GM23338 (cell line): ENCODE measurements at regions not wholly inside any gene's neighbourhood (a gene's known extent, or its start where the extent isn't known, plus 50 kb on each side); places are given as distances from the start of the nearest gene placed in this dataset.

ENCODE experiments used
- ATAC-seq: fragments of 200-7000 bp; cut with Tn5 transposase; 3 replicates; pipeline ENCODE4 v1.9.1; 2020
- DNase-seq: peaks from one replicate; pipeline ENCODE4 v3.0.0-alpha.2; 2015; ENCODE audit warnings: low spot score
- H2AFZ ChIP-seq: fragments of 200-600 bp; sonication (generic); 2 replicates; pipeline ENCODE4 v1.8.0; 2016; ENCODE audit warnings: antibody characterized with exemption, mild to moderate bottlenecking, moderate library complexity
- H3F3A ChIP-seq: fragments of 200-600 bp; sonication (generic); replicated peaks from 2 replicates; pipeline ENCODE4 v1.8.0; 2017; ENCODE audit warnings: antibody characterized with exemption, mixed run types, low read depth
- H3K27ac ChIP-seq: fragments of 200-600 bp; sonication (generic); 2 replicates; pipeline ENCODE4 v1.6.1; 2016; ENCODE audit warnings: low read depth
- H3K27me3 ChIP-seq: fragments of 200-600 bp; sonication (generic); 2 replicates; pipeline ENCODE4 v1.8.0; 2016; ENCODE audit warnings: mild to moderate bottlenecking, mixed run types, moderate library complexity; ENCODE audit not compliant: insufficient read depth
- H3K36me3 ChIP-seq: fragments of 200-600 bp; sonication (generic); 2 replicates; pipeline ENCODE4 v1.8.0; 2016; ENCODE audit warnings: mild to moderate bottlenecking; ENCODE audit not compliant: insufficient read depth
- H3K4me1 ChIP-seq: fragments of 200-600 bp; sonication (generic); 2 replicates; pipeline ENCODE4 v1.8.0; 2016; ENCODE audit warnings: mild to moderate bottlenecking, moderate library complexity; ENCODE audit not compliant: insufficient read depth
- H3K4me2 ChIP-seq: fragments of 200-600 bp; sonication (generic); 2 replicates; pipeline ENCODE4 v1.7.1; 2017; ENCODE audit warnings: mixed run types
- H3K4me3 ChIP-seq: fragments of 200-600 bp; sonication (generic); 2 replicates; pipeline ENCODE4 v1.6.1; 2016; ENCODE audit warnings: mixed run types
- H3K79me2 ChIP-seq: fragments of 200-600 bp; sonication (generic); replicated peaks from 2 replicates; pipeline ENCODE4 v1.8.0; 2017; ENCODE audit warnings: mild to moderate bottlenecking; ENCODE audit not compliant: insufficient read depth
- H3K9me2 ChIP-seq: fragments of 200-600 bp; sonication (generic); 2 replicates; pipeline ENCODE4 v1.8.0; 2017; ENCODE audit not compliant: insufficient read depth
- H4K20me1 ChIP-seq: fragments of 200-600 bp; sonication (generic); replicated peaks from 2 replicates; pipeline ENCODE4 v1.8.0; 2017; ENCODE audit warnings: mild to moderate bottlenecking; ENCODE audit not compliant: insufficient read depth
- H3K27ac Mint-ChIP-seq: 2 replicates; pipeline ENCODE4 v1.8.0; 2020; ENCODE audit warnings: inconsistent platforms, mild to moderate bottlenecking, moderate library complexity, mixed read lengths
- H3K27me3 Mint-ChIP-seq: 3 replicates; pipeline ENCODE4 v1.8.0; 2022; ENCODE audit warnings: low read depth, mild to moderate bottlenecking, moderate library complexity, mixed read lengths, inconsistent platforms; ENCODE audit not compliant: insufficient read depth, poor library complexity
- H3K36me3 Mint-ChIP-seq: 3 replicates; pipeline ENCODE4 v1.8.0; 2021; ENCODE audit warnings: low read depth, mild to moderate bottlenecking, inconsistent platforms, moderate library complexity, mixed read lengths
- H3K4me1 Mint-ChIP-seq: 3 replicates; pipeline ENCODE4 v1.8.0; 2020; ENCODE audit warnings: mild to moderate bottlenecking, inconsistent platforms, mixed read lengths
- H3K4me3 Mint-ChIP-seq: 3 replicates; pipeline ENCODE4 v1.8.0; 2021; ENCODE audit warnings: moderate library complexity, mild to moderate bottlenecking, inconsistent platforms, mixed read lengths
- H3K9me3 Mint-ChIP-seq: 3 replicates; pipeline ENCODE4 v1.8.0; 2020; ENCODE audit warnings: moderate library complexity, mild to moderate bottlenecking, inconsistent platforms, mixed read lengths
- CREB1 ChIP-seq: fragments of 250-450 bp; sonication (Bioruptor Pico); IDR thresholded peaks from 2 replicates; pipeline ENCODE4 v1.5.0; 2020; ENCODE audit warnings: low read depth, mild to moderate bottlenecking, moderate library complexity
- ETS1 ChIP-seq: IDR thresholded peaks from 2 replicates; pipeline ENCODE4 v1.6.1; 2016; ENCODE audit warnings: antibody characterized with exemption
- EZH2 ChIP-seq: fragments of 200-600 bp; sonication (generic); IDR thresholded peaks from one replicate; pipeline ENCODE4 v1.8.0; 2017; ENCODE audit warnings: antibody characterized with exemption, mild to moderate bottlenecking, low read depth; ENCODE audit not compliant: unreplicated experiment
- EZH2phosphoT487 ChIP-seq: fragments of 200-600 bp; sonication (generic); IDR thresholded peaks from one replicate; pipeline ENCODE4 v1.8.1; 2018; ENCODE audit warnings: antibody characterized with exemption; ENCODE audit not compliant: unreplicated experiment
- NANOG ChIP-seq: IDR thresholded peaks from 2 replicates; pipeline ENCODE4 v1.6.1; 2016; ENCODE audit warnings: antibody characterized with exemption, borderline replicate concordance
- POLR2AphosphoS5 ChIP-seq: IDR thresholded peaks from 2 replicates; pipeline ENCODE4 v1.6.1; 2016; ENCODE audit warnings: antibody characterized with exemption, low read depth
- REST ChIP-seq: IDR thresholded peaks from one replicate; pipeline ENCODE4 v1.6.1; 2018; ENCODE audit warnings: antibody characterized with exemption; ENCODE audit not compliant: unreplicated experiment
- STAT1 ChIP-seq: IDR thresholded peaks from one replicate; pipeline ENCODE4 v1.6.1; 2016; ENCODE audit warnings: antibody characterized with exemption; ENCODE audit not compliant: unreplicated experiment
- ZNF114 ChIP-seq: fragments of 250-450 bp; sonication (Bioruptor Pico); IDR thresholded peaks from 2 replicates; pipeline ENCODE4 v1.5.0; 2020; ENCODE audit warnings: mild to moderate bottlenecking, moderate library complexity
- ZNF331 ChIP-seq: fragments of 250-450 bp; sonication (Bioruptor Pico); IDR thresholded peaks from 2 replicates; pipeline ENCODE4 v1.5.0; 2020; ENCODE audit warnings: low read depth, mild to moderate bottlenecking, moderate library complexity

- Histone ChIP-seq H3K9me2 (0 out of 2 replicates have a peak, but pooled peaks cover 4% of the 10 kb centered on the region), H4K20me1 (no peaks in the 10 kb centered on the region), H3K27me3 (no peaks in the 10 kb centered on the region), H2AFZ (no peak overlapping the region), H3K36me3 (no peaks in the 10 kb centered on the region), H3K4me3 (no peak overlapping the region), H3K27ac (no peak overlapping the region), H3K79me2 (no peaks in the 10 kb centered on the region), H3K4me1 (peaks cover 10% of the 10 kb centered on the region), H3K4me2 (no peak overlapping the region), H3F3A (no peaks in the 10 kb centered on the region)
- Mint-ChIP-seq H3K36me3 (no peaks in the 10 kb centered on the region), H3K4me1 (peaks cover 7% of the 10 kb centered on the region), H3K27me3 (peaks cover 7% of the 10 kb centered on the region), H3K27ac (no peak overlapping the region), H3K9me3 (no peaks in the 10 kb centered on the region; the same call in 2 of the 3 replicates), H3K4me3 (no peak overlapping the region)
- ATAC-seq, result no peak
- TF ChIP-seq EZH2, result no peak
- TF ChIP-seq EZH2phosphoT487, result no peak
- no peak for TF ChIP-seq ZNF114 (CRISPR knock-in tag)
- TF ChIP-seq ZNF331, result no peak
- TF ChIP-seq CREB1 (CRISPR knock-in tag), result no peak
- TF ChIP-seq ETS1, result no peak
- no peak for DNase-seq
Measured at GRCh38 chr15:70281261-70281810, 183.6 kb upstream of the TLE3 start.

GRCh38 chr15:70280781-70281180 lies 183.1 kb upstream of the TLE3 start:
- TF ChIP-seq CREB1 (CRISPR knock-in tag) (no peak), EZH2 (no peak), ZNF331 (no peak), STAT1 (no peak)
- Histone ChIP-seq H3K4me2 (no peak overlapping the region), H3K4me1 (peaks cover 4% of the 10 kb centered on the region), H3K4me3 (no peak overlapping the region), H3F3A (no peaks in the 10 kb centered on the region), H3K27ac (no peak overlapping the region), H3K27me3 (no peaks in the 10 kb centered on the region), H3K9me2 (0 out of 2 replicates have a peak, but pooled peaks cover 4% of the 10 kb centered on the region), H4K20me1 (no peaks in the 10 kb centered on the region), H3K79me2 (no peaks in the 10 kb centered on the region), H2AFZ (no peak overlapping the region), H3K36me3 (no peaks in the 10 kb centered on the region)
- no peaks in the 10 kb centered on the region; the same call in 2 of the 3 replicates for H3K9me3 Mint-ChIP-seq
- no peak overlapping the region for H3K27ac Mint-ChIP-seq
- peaks cover 7% of the 10 kb centered on the region for H3K27me3 Mint-ChIP-seq
- no peak for ATAC-seq
- peaks cover 3% of the 10 kb centered on the region; the same call in 2 of the 3 replicates for H3K4me1 Mint-ChIP-seq
- no peaks in the 10 kb centered on the region for H3K36me3 Mint-ChIP-seq
- no peak overlapping the region for H3K4me3 Mint-ChIP-seq
- DNase-seq, result no peak

GRCh38 chr15:70279096-70279495 lies 181.4 kb upstream of the TLE3 start:
- Mint-ChIP-seq H3K27ac (no peak overlapping the region), H3K9me3 (no peaks in the 10 kb centered on the region; the same call in 2 of the 3 replicates), H3K4me3 (no peak overlapping the region), H3K27me3 (peaks cover 7% of the 10 kb centered on the region), H3K4me1 (no peaks in the 10 kb centered on the region), H3K36me3 (no peaks in the 10 kb centered on the region)
- H3K9me2 ChIP-seq, result 0 out of 2 replicates have a peak, but pooled peaks cover 4% of the 10 kb centered on the region
- no peak overlapping the region for H3K27ac ChIP-seq
- H3K4me2 ChIP-seq, result no peak overlapping the region
- ATAC-seq (no peak), DNase-seq (no peak)
- H3K79me2 ChIP-seq, result no peaks in the 10 kb centered on the region
- H3K27me3 ChIP-seq, result no peaks in the 10 kb centered on the region
- TF ChIP-seq ZNF114 (CRISPR knock-in tag) (no peak), POLR2AphosphoS5 (no peak), ZNF331 (no peak), ETS1 (no peak), EZH2 (no peak), NANOG (no peak), STAT1 (no peak), REST (no peak)
- no peaks in the 10 kb centered on the region for H3F3A ChIP-seq
- no peak overlapping the region for H3K4me3 ChIP-seq
- H4K20me1 ChIP-seq, result no peaks in the 10 kb centered on the region
- no peaks in the 10 kb centered on the region for H3K4me1 ChIP-seq
- no peak overlapping the region for H2AFZ ChIP-seq
- no peaks in the 10 kb centered on the region for H3K36me3 ChIP-seq
